ENCODE measurements at regions not wholly inside any gene's neighbourhood (a gene's known extent, or its start where the extent isn't known, plus 50 kb on each side); places are given as distances from the start of the nearest gene placed in this dataset.

DNA sequence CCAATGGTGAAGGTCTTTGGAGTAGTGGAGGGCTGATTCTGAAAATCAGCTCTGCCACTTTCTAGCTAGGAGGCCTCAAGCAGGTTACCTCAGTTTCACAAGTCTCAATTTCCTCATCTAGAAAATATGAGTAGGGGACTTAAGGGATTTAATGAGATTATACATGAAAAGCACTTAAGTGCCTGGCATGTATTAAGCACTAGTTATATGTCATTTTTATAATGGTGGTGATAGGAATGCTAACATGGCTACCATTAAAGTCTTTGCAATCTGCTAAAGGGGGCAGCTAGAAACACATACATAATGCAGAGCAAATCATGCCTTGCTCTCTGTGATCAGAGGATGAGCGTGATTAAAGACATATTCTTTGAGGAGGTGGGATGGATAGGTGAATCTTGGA, 640.9 kb upstream of the ZEB2 start:
- no peak for DNase-seq (ENCODE audit: low read depth in 3 of 3, low spot score in 1 of 3)

GRCh38 chr2:145159676-145160075, 639.8 kb upstream of the ZEB2 start:
- no peak for DNase-seq (ENCODE audit: low read depth in 3 of 3, low spot score in 1 of 3)

GRCh38 chr2:145157741-145158591, 638.0 kb upstream of the ZEB2 start:
- DNase-seq (ENCODE audit: low read depth in 3 of 3, low spot score in 1 of 3): no peak

- no peak for DNase-seq (ENCODE audit: low read depth in 3 of 3, low spot score in 1 of 3)
Observed at GRCh38 chr2:145157036-145157675, 637.2 kb upstream of the ZEB2 start.

DNA sequence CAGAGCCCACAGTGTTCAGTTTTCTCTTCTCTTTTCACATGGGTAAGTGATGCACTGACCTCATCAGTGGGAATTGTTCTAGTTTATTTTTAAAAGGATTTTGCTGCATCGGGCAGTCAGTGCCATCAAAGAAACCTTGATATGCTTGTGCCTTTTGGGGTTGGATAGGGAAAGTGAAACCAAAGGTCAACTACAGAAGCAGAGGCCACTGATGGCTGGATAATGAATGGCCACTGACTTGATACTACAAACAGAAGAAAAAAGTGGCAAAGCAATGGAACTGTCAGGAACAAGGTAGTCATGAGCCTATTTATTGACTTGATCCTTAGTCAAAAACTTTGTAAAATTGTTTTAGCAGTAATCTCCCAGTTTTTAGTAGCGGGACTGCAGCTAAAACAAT, 636.3 kb upstream of the ZEB2 start:
- DNase-seq (ENCODE audit: low read depth in 3 of 3, low spot score in 1 of 3): no peak

GRCh38 chr2:145155196-145155595, 635.3 kb upstream of the ZEB2 start:
- no peak for DNase-seq (ENCODE audit: low read depth in 3 of 3, low spot score in 1 of 3)

- DNase-seq (ENCODE audit: low read depth in 3 of 3, low spot score in 1 of 3): no peak
Observed at GRCh38 chr2:145154731-145155130, 634.8 kb upstream of the ZEB2 start.

GRCh38 chr2:145146691-145147090, 626.8 kb upstream of the ZEB2 start:
- no peak for DNase-seq (ENCODE audit: low read depth in 3 of 3, low spot score in 1 of 3)

GRCh38 chr2:145144131-145144728, 624.3 kb upstream of the ZEB2 start:
- DNase-seq (ENCODE audit: low read depth in 3 of 3, low spot score in 1 of 3): no peak

DNA sequence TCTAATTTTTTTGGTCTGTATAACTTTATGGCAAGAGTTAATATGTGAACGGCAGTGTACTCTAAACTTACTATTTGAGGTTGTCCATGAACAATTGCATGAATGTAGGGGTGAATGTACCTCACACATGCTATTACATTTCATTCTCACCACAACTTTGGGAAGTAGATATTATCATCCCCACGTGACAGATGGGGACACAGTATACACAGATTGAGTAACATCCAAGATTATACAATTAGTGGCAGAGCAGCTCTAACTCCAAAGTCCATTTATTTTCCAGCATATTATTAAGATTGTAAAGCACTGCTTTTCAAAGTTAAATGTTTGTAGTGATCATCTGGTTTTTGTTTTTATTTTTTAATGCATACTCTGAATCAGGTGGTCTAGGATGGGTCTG, 622.1 kb upstream of the ZEB2 start:
- DNase-seq (ENCODE audit: low read depth in 3 of 3, low spot score in 1 of 3): no peak

DNA sequence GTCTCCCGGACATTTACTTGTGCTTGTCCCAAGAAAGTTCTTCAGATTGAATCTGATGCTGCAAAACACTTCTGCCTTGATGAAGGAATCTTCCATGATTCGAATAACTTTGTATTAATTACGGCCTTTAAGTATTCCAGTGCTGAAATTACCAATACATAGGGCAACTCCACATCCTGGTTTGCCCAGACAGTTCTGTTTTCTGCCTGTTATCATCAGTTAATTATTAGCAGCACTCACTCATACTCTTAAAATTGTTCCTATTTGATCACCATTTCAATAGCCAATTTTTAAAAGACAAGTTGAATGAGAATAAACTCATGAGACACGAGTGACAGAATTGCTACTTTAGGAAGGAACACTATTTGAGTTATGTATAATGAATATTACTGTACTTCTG, 620.7 kb upstream of the ZEB2 start:
- DNase-seq (ENCODE audit: low read depth in 3 of 3, low spot score in 1 of 3): no peak

DNA sequence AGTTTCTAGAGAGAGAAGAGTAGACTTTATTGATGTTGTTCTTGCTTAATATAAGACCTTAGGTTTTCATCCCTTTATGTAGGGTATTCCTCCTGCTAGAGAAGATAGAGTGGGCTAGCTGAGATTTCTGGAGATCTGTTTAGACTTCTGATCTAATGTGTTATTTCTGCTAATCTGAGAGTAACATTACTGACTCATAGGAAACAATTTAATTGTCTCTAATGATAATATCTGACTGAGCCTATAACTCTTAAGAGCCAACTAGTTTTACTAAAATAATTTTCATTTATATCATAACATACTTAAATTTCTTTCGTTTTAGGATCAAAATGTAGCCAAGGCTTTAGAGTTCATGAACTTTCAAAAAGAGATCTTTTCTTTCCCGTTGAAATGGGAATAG, 618.7 kb upstream of the ZEB2 start:
- DNase-seq (ENCODE audit: low read depth in 3 of 3, low spot score in 1 of 3): no peak

DNA sequence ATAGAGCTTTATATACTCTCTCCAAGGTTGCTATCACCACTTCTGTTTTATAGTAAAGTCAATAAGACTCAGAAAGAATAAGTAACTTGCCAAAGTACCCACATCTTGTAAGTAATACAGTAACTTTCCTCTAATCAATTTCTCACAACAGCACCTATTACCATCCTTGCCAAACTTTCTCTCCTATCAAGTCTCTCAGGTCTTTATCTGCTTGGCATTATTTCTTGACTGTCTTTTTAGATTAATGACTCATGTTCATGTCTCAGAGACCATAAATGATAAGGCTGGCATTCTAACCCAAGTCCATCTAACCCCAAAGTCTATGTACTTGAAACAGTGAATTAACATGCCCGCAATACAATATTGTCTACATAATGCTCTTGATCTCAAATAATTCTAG, 618.0 kb upstream of the ZEB2 start:
- DNase-seq (ENCODE audit: low read depth in 3 of 3, low spot score in 1 of 3): no peak

DNA sequence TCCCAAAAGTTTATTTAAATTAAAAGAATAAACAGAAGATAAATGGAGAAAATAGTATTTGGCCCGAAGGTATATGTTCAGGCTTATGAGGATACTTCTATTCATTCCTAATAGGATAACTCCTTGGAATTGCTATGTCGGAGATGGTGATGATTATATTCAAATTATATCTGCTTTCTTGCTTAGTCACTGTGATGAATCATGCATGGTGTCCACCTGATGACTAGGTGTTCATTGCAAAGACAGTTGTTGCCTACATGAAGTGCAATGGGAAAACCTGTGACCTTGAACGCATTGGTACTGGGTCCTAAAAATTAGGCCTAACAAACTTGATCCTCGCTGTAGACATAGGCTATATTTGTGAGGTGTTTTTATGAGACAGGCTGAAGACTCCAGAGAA, 617.3 kb upstream of the ZEB2 start:
- DNase-seq (ENCODE audit: low read depth in 3 of 3, low spot score in 1 of 3): no peak

DNA sequence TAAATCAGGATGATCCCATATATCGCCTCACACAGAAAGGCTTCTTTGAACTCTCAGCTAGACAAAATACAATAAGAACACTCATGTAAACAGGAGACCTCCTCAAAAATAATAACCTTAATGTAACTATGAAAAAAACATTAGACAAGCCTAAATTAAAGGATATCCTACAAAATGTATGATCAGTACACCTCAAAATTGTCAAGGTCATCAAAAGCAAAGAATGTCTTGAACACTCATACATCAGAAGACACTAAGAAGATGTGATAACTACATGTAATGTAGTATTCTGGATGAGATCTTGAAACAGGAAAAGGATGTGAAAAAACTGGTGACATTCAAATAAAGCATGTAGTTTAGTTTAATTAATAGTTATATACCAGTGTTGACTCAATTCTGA, 616.8 kb upstream of the ZEB2 start:
- no peak for DNase-seq (ENCODE audit: low read depth in 3 of 3, low spot score in 1 of 3)

DNA sequence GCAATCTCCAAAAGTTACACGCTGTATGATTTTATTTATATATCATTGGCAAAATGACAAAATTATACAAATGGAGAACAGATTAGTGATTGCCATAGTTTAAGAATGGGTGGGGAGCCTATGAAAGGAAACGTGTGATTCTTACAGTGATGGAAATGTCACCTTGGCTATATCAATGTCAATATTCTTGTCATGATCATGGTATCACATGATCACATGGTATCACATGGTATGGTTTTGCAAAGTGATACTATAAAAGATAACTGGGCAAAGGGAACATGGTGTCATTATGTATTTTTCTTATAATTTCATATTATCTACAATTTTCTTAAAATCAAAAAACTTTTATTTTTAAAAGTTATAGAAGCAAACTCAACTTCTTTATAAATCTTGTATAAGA, 606.2 kb upstream of the ZEB2 start:
- no peak for DNase-seq (ENCODE audit: low read depth in 3 of 3, low spot score in 1 of 3)

- DNase-seq (ENCODE audit: low read depth in 3 of 3, low spot score in 1 of 3): no peak
Observed at GRCh38 chr2:145124085-145124484, 604.2 kb upstream of the ZEB2 start.

DNA sequence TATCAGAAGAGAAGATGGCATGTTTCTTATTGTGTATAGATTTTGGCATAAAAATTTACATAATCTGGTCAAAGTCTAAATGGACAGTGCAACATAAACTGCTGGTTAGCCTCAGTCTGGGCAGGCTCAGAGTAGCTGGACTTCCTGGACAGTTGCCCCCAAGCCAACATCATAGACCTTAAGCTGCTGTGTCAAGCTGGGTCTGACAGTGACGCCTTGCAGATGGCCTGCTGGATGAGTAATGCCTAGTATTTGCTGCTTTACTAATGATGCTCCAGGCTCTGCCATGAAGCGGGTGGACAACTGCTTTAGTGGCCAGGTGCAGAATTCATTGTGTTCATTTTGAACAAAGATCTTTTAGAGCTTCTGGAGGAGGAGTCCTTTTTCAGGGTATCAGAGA, 603.7 kb upstream of the ZEB2 start:
- DNase-seq (ENCODE audit: low read depth in 3 of 3, low spot score in 1 of 3): no peak

DNA sequence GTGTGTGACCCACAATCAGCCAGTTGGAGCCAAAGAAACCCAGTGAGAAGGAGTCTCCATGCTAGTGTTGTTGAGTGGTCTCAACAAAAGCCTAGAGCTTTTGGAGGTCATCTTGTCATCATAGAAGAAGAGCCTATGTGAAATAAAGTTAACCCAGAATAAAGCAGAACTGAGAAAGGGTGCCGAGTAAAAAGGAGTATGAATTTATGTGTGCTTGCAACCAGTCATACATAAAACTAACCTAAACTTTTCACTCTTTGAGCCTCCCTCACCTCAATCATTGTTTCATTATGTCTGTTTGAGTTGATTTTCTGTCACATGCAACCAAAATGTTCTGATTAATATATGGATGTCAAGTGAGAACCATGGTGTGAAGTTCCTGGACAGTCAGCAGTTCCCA, 599.3 kb upstream of the ZEB2 start:
- no peak for DNase-seq (ENCODE audit: low read depth in 3 of 3, low spot score in 1 of 3)

DNA sequence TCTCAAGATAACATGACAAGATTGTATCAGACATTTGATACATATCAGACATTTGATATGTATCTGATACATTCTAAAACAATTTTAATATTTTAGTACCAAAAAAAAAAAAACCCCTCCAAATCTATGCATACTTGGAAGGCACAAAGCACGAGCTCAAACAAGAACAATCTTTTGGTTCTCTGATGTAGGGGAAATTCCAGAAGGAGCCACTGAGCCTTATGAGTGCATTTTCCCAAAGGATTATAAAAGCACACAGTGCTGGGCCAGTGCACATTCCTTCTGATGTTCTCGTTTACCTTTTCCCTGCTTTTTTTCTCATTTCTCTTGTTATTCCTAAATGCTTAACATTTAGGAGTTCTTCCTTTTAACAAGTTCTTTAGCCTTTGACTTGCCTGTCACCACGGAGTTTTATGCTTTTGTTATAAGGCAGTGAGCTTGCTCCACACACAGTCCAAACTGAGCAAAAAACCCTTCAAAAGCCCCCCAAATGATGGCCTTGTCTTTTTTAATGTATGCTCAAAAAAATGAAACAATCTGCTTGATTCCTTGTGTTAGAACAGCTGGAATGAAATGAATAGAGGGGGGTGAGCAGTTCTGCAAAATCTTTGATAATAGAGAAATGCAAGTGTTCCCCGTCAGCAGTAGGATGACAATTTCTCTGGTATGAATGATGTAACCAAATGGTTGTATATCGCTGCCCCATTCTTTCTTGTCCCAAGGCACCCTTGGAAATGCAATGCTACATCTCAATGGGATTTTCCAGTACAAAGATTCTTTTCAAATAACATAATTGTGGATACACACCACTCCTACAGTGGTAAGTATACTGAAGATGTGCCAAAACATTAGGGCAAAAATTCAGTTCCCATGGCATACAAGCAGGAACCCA, 597.2 kb upstream of the ZEB2 start:
- DNase-seq (ENCODE audit: low read depth in 3 of 3, low spot score in 1 of 3): no peak

DNA sequence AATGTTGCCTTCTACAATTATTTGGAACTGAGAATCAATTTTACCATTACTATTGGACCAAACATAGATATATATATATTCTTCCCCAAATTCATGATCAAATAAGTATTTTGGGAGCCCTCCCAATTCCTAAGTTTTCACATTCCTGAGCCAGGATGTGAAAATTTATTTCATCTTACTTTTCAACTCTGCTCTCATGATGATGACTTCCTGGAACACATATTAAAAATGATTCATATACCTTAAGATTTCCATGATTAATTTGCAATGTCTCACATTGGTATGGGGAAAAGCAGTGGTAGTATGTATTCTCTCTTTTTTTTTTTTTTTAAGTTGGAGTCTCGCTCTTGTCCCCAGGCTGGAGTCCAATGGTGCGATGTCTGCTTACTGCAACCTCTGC, 596.1 kb upstream of the ZEB2 start:
- no peak for DNase-seq (ENCODE audit: low read depth in 3 of 3, low spot score in 1 of 3)

- no peak for DNase-seq (ENCODE audit: low read depth in 3 of 3, low spot score in 1 of 3)
Observed at GRCh38 chr2:145114726-145115125, 594.8 kb upstream of the ZEB2 start.
